H1 (cell line): ENCODE measurements at regions not wholly inside any gene's neighbourhood (a gene's known extent, or its start where the extent isn't known, plus 50 kb on each side); places are given as distances from the start of the nearest gene placed in this dataset.
A peak's percentile ranks its signal among the peaks of the same experiment; 100 is the strongest.

Source experiments
- CTCF ChIA-PET: fragments of 300-600 bp; sonication (Branson Sonifier 250); formaldehyde crosslinking; loops from one replicate; lab custom pipeline; 2021; ENCODE audit not compliant: partially characterized antibody; lab: Charles Lee
- POLR2A ChIA-PET: fragments of 300-600 bp; sonication (Branson Sonifier 250); formaldehyde crosslinking; loops from one replicate; lab custom pipeline; 2021; ENCODE audit warnings: inconsistent platforms; ENCODE audit not compliant: partially characterized antibody; lab: Charles Lee
- DNase-seq, 2 experiments: peaks; one replicate each; pipeline versions ENCODE4 v3.0.0 to v3.0.0-alpha.2; 2010 to 2022; ENCODE audit warnings: low spot score in 2 of 2, low read depth in 1 of 2, mixed read lengths in 1 of 2
- FAIRE-seq: peaks from 2 replicates; lab custom pipeline; 2011; peaks lifted over from hg19 to GRCh38; lab: Jason Lieb, UNC
- H2AFZ ChIP-seq: 2 replicates; pipeline ENCODE4 v1.8.1; 2012; ENCODE audit warnings: low read length, inconsistent platforms
- H2AK5ac ChIP-seq: 2 replicates; pipeline ENCODE4 v1.6.1; 2013; ENCODE audit warnings: low read depth, low read length
- H2BK120ac ChIP-seq: replicated peaks from 2 replicates; pipeline ENCODE3; 2013; ENCODE audit warnings: low read depth, low read length, inconsistent platforms
- H2BK12ac ChIP-seq: 2 replicates; pipeline ENCODE4 v1.6.1; 2013; ENCODE audit warnings: low read depth, low read length
- H2BK15ac ChIP-seq: 2 replicates; pipeline ENCODE4 v1.6.1; 2013; ENCODE audit warnings: low read length
- H2BK20ac ChIP-seq: 2 replicates; pipeline ENCODE4 v1.6.1; 2013; ENCODE audit warnings: low read length
- H2BK5ac ChIP-seq: 2 replicates; pipeline ENCODE4 v1.6.1; 2013; ENCODE audit warnings: low read depth, low read length
- H3K14ac ChIP-seq: 2 replicates; pipeline ENCODE4 v1.6.1; 2013; ENCODE audit warnings: inconsistent platforms; ENCODE audit not compliant: insufficient read length
- H3K18ac ChIP-seq: 2 replicates; pipeline ENCODE4 v1.6.1; 2013; ENCODE audit warnings: low read length; ENCODE audit errors: extremely low read depth
- H3K23ac ChIP-seq: 2 replicates; pipeline ENCODE4 v1.6.1; 2013; ENCODE audit warnings: inconsistent platforms; ENCODE audit not compliant: insufficient read length
- H3K23me2 ChIP-seq: 2 replicates; pipeline ENCODE4 v1.6.1; 2013; ENCODE audit warnings: low read depth, low read length
- H3K27ac ChIP-seq: 2 replicates; pipeline ENCODE4 v1.6.1; 2011; ENCODE audit warnings: low read depth, low read length, inconsistent platforms
- H3K27me3 ChIP-seq, 4 experiments: replicated peaks in 1 of 4; 1 replicate in 1 of 4; 2 replicates in 3 of 4; pipeline versions ENCODE4 v1.6.1 to v1.8.1; 2011 to 2013; ENCODE audit warnings: low read length in 3 of 4, mild to moderate bottlenecking in 3 of 4, inconsistent platforms in 2 of 4, mixed read lengths in 2 of 4, moderate library complexity in 1 of 4; ENCODE audit not compliant: control insufficient read depth in 3 of 4, insufficient read depth in 3 of 4; ENCODE audit errors: extremely low read depth in 1 of 4
- H3K36me3 ChIP-seq, 4 experiments: 2 replicates each; pipeline versions ENCODE4 v1.6.1 to v1.8.1; 2011 to 2013; ENCODE audit warnings: mild to moderate bottlenecking in 4 of 4, low read length in 3 of 4, moderate library complexity in 2 of 4, control low read depth in 1 of 4, inconsistent platforms in 1 of 4; ENCODE audit not compliant: insufficient read depth in 4 of 4, control insufficient read depth in 2 of 4
- H3K4ac ChIP-seq: replicated peaks from 2 replicates; pipeline ENCODE3; 2013; ENCODE audit warnings: low read length, low read depth, mixed read lengths, inconsistent platforms; ENCODE audit not compliant: insufficient read length
- H3K4me1 ChIP-seq, 4 experiments: replicated peaks in 1 of 4; 1 replicate in 1 of 4; 2 replicates in 3 of 4; pipeline versions ENCODE4 v1.6.1 to v1.8.1; 2011 to 2013; ENCODE audit warnings: low read length in 3 of 4, inconsistent platforms in 2 of 4, mixed read lengths in 1 of 4; ENCODE audit not compliant: insufficient read depth in 4 of 4, control insufficient read depth in 3 of 4
- H3K4me2 ChIP-seq, 2 experiments: 2 replicates each; pipeline versions ENCODE4 v1.6.1 to v1.8.1; 2011 to 2013; ENCODE audit warnings: low read depth in 2 of 2, low read length in 2 of 2, control low read depth in 1 of 2, inconsistent platforms in 1 of 2, mild to moderate bottlenecking in 1 of 2; ENCODE audit not compliant: insufficient read depth in 1 of 2
- H3K4me3 ChIP-seq, 4 experiments: fragments of 200-600, 300-600 bp in 1 of 4; sonication (generic), shearing (Covaris generic), sonication (Bioruptor Twin) in 1 of 4; 2 replicates each; pipeline versions ENCODE4 v1.5.1 to v1.8.1; 2011 to 2016; ENCODE audit warnings: low read length in 4 of 4, low read depth in 3 of 4, control low read depth in 2 of 4, inconsistent platforms in 2 of 4, mild to moderate bottlenecking in 2 of 4, mixed read lengths in 1 of 4, moderate library complexity in 1 of 4; ENCODE audit not compliant: insufficient read depth in 2 of 4; ENCODE audit errors: extremely low read depth in 1 of 4
- H3K56ac ChIP-seq: replicated peaks from 2 replicates; pipeline ENCODE3; 2013; ENCODE audit warnings: low read depth, mild to moderate bottlenecking, mixed read lengths, low read length, inconsistent platforms; ENCODE audit not compliant: insufficient read length
- H3K79me1 ChIP-seq: 2 replicates; pipeline ENCODE4 v1.6.1; 2013; ENCODE audit warnings: low read depth, low read length, control low read depth
- H3K79me2 ChIP-seq, 2 experiments: 2 replicates each; pipeline versions ENCODE4 v1.6.1 to v1.8.1; 2012 to 2013; ENCODE audit warnings: low read length in 2 of 2, mild to moderate bottlenecking in 2 of 2, inconsistent platforms in 1 of 2; ENCODE audit not compliant: insufficient read depth in 2 of 2, control insufficient read depth in 1 of 2
- H3K9ac ChIP-seq, 4 experiments: replicated peaks in 1 of 4; 1 replicate in 1 of 4; 2 replicates in 3 of 4; pipeline versions ENCODE4 v1.6.1 to v1.8.1; 2011 to 2013; ENCODE audit warnings: low read depth in 3 of 4, low read length in 3 of 4, control low read depth in 2 of 4, mild to moderate bottlenecking in 2 of 4, moderate library complexity in 2 of 4, inconsistent platforms in 1 of 4; ENCODE audit errors: extremely low read depth in 1 of 4
- H3K9me3 ChIP-seq, 2 experiments: 2 replicates each; pipeline versions ENCODE4 v1.6.1 to v1.8.1; 2012 to 2013; ENCODE audit warnings: mild to moderate bottlenecking in 2 of 2, moderate library complexity in 2 of 2, control low read depth in 1 of 2, inconsistent platforms in 1 of 2, low read depth in 1 of 2, low read length in 1 of 2, mixed read lengths in 1 of 2; ENCODE audit not compliant: insufficient read depth in 2 of 2
- H4K20me1 ChIP-seq, 2 experiments: replicated peaks in 1 of 2; 2 replicates each; pipeline versions ENCODE3 to v1.8.1; 2011 to 2013; ENCODE audit warnings: inconsistent platforms in 2 of 2, low read length in 2 of 2, mild to moderate bottlenecking in 1 of 2; ENCODE audit not compliant: insufficient read depth in 2 of 2, control insufficient read depth in 1 of 2
- H4K5ac ChIP-seq: 2 replicates; pipeline ENCODE4 v1.6.1; 2013; ENCODE audit warnings: low read length, low read depth, mixed read lengths, inconsistent platforms; ENCODE audit not compliant: insufficient read length
- H4K8ac ChIP-seq: 2 replicates; pipeline ENCODE4 v1.8.0; 2013; ENCODE audit warnings: mild to moderate bottlenecking, moderate library complexity, low read length, inconsistent platforms; ENCODE audit not compliant: insufficient read depth; ENCODE audit errors: extremely low read depth
- H4K91ac ChIP-seq: replicated peaks from 2 replicates; pipeline ENCODE3; 2013; ENCODE audit warnings: low read length, mixed read lengths, inconsistent platforms; ENCODE audit not compliant: insufficient read length
- SUZ12 ChIP-seq: fragments of 200-600 bp; sonication (generic); IDR thresholded peaks from 2 replicates; pipeline ENCODE4 v1.6.1; 2012; ENCODE audit warnings: mild to moderate bottlenecking, inconsistent platforms, low read length, moderate library complexity, mixed read lengths
- TCF12 ChIP-seq: IDR thresholded peaks from 2 replicates; pipeline ENCODE4 v1.6.1; 2011; ENCODE audit warnings: low read depth, mild to moderate bottlenecking, low read length
- WGBS, 2 experiments: shearing (Covaris generic) in 1 of 2; methylation state at CpG; one replicate each; pipeline versions ENCODE4 v1.1.6 to v1.1.7; 2013 to 2015; ENCODE audit warnings: low lambda C conversion rate in 2 of 2, mixed read lengths in 2 of 2, inconsistent platforms in 1 of 2, low coverage in 1 of 2, missing lambda C conversion rate in 1 of 2; ENCODE audit not compliant: insufficient replicate concordance in 2 of 2, insufficient coverage in 1 of 2, insufficient read length in 1 of 2; ENCODE audit errors: extremely low coverage in 1 of 2, missing lambda C conversion rate in 1 of 2; 5-methylcytosine and 5-hydroxymethylcytosine counted together

DNA sequence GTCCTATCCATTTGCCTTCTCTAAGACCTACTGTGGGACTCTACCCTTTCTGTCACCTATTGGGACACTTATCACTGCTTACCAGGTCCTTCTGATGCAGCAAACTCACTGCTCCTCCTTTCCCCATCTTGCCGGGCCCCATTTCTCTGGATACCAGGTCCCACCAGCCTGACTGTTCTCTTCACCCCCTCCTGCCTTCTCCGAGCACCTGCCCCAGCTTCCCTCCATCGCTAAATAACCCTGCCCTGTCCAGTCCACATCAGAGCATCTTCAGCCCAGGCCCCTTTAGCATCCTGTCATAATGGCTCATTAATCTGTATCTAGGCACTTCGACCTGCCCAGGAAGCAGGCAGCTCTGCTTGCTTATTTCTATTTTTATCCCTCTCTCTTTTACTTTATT lies 74.7 kb downstream of the CRYGS start:
- no peaks in the 10 kb centered on the region for H3K4me1 ChIP-seq
- H2BK15ac ChIP-seq = no peak overlapping the region
- H3K79me2 ChIP-seq = no peaks in the 10 kb centered on the region
- H3K79me1 ChIP-seq = no peaks in the 10 kb centered on the region
- H4K20me1 ChIP-seq = no peaks in the 10 kb centered on the region
- no peak overlapping the region for H4K8ac ChIP-seq
- H2BK5ac ChIP-seq = no peak overlapping the region
- ChIA-PET POLR2A (no interaction called here), CTCF (interaction anchor here (1.2 kb wide), 1 partner anchor 12 kb away, joined by 3 read pairs; no protein-coding TSS in a partner anchor)
- H3K23me2 ChIP-seq = no peaks in the 10 kb centered on the region
- no peak for FAIRE-seq
- no peak overlapping the region for H2AFZ ChIP-seq
- no peak overlapping the region for H3K4me3 ChIP-seq
- no peak overlapping the region for H2AK5ac ChIP-seq
- H3K9ac ChIP-seq = no peak overlapping the region
- no peak overlapping the region for H3K23ac ChIP-seq
- H3K4ac ChIP-seq = no peak overlapping the region
- H2BK120ac ChIP-seq = no peak overlapping the region
- WGBS, 2 experiments = 83% methylated on average over 4 of the region's 4 CpGs; no CpG with 5 or more reads in 1 of the 2 experiments
- H4K91ac ChIP-seq = no peak overlapping the region
- no peaks in the 10 kb centered on the region for H3K36me3 ChIP-seq
- no peak overlapping the region for H2BK20ac ChIP-seq
- H3K56ac ChIP-seq = no peak overlapping the region
- H3K4me2 ChIP-seq = no peak overlapping the region
- H3K18ac ChIP-seq = no peak overlapping the region
- no peaks in the 10 kb centered on the region for H3K9me3 ChIP-seq
- H3K27me3 ChIP-seq = no peaks in the 10 kb centered on the region
- no peak overlapping the region for H3K27ac ChIP-seq
- H3K14ac ChIP-seq = no peak overlapping the region
- no peak overlapping the region for H2BK12ac ChIP-seq
- peak in 1 of 2 experiments; percentile 20 for DNase-seq
- no peak overlapping the region for H4K5ac ChIP-seq
- no peak for TF ChIP-seq SUZ12
- TF ChIP-seq TCF12 = no peak
